OCI-LY1 (cell line): ENCODE measurements at regions not wholly inside any gene's neighbourhood (a gene's known extent, or its start where the extent isn't known, plus 50 kb on each side); places are given as distances from the start of the nearest gene placed in this dataset.

ENCODE experiments used
- H2AFZ ChIP-seq: fragments of 200-600 bp; sonication (generic), shearing (Covaris generic); 2 replicates; pipeline ENCODE4 v1.6.0; 2014; ENCODE audit warnings: antibody characterized with exemption, mild to moderate bottlenecking, low read length
- H3F3A ChIP-seq: fragments of 200-600 bp; sonication (generic), shearing (Covaris generic); 2 replicates; pipeline ENCODE4 v1.6.0; 2014; ENCODE audit warnings: mild to moderate bottlenecking, antibody characterized with exemption, low read length, moderate library complexity; ENCODE audit not compliant: insufficient read depth
- H3K27ac ChIP-seq: fragments of 200-600 bp; sonication (generic); 2 replicates; pipeline ENCODE4 v1.5.1; 2014; ENCODE audit warnings: low read length, mixed run types, mild to moderate bottlenecking, low read depth; ENCODE audit not compliant: poor library complexity, severe bottlenecking
- H3K27me3 ChIP-seq: fragments of 200-600 bp; sonication (generic); 2 replicates; pipeline ENCODE4 v1.6.0; 2014; ENCODE audit warnings: antibody characterized with exemption, mild to moderate bottlenecking, low read length, moderate library complexity; ENCODE audit not compliant: insufficient read depth
- H3K36me3 ChIP-seq: fragments of 200-600 bp; sonication (generic); 2 replicates; pipeline ENCODE4 v1.6.1; 2014; ENCODE audit warnings: mild to moderate bottlenecking, antibody characterized with exemption, low read length, moderate library complexity, mixed read lengths; ENCODE audit not compliant: insufficient read depth
- H3K4me1 ChIP-seq: fragments of 200-600 bp; sonication (generic); 2 replicates; pipeline ENCODE4 v1.5.1; 2014; ENCODE audit warnings: mild to moderate bottlenecking, low read length, moderate library complexity; ENCODE audit not compliant: insufficient read depth, severe bottlenecking
- H3K4me2 ChIP-seq: fragments of 200-600 bp; sonication (generic), shearing (Covaris generic); 2 replicates; pipeline ENCODE4 v1.6.1; 2014; ENCODE audit warnings: low read length
- H3K4me3 ChIP-seq: fragments of 200-600 bp; sonication (generic); 2 replicates; pipeline ENCODE4 v1.5.1; 2014; ENCODE audit warnings: low read length, low read depth, mild to moderate bottlenecking, mixed read lengths; ENCODE audit not compliant: poor library complexity, severe bottlenecking
- H3K79me2 ChIP-seq: fragments of 200-600 bp; shearing (Covaris generic); 2 replicates; pipeline ENCODE4 v1.6.1; 2016; ENCODE audit warnings: mixed run types, low read length, mixed read lengths; ENCODE audit not compliant: insufficient read depth
- H3K9ac ChIP-seq: fragments of 200-600 bp; sonication (generic), shearing (Covaris generic); 2 replicates; pipeline ENCODE4 v1.6.1; 2014; ENCODE audit warnings: mild to moderate bottlenecking, low read length, mixed read lengths
- H3K9me2 ChIP-seq: fragments of 200-600 bp; sonication (generic), shearing (Covaris generic); 2 replicates; pipeline ENCODE4 v1.6.1; 2014; ENCODE audit warnings: low read depth, mild to moderate bottlenecking, low read length, mixed read lengths
- H3K9me3 ChIP-seq: fragments of 200-600 bp; shearing (Covaris generic); 2 replicates; pipeline ENCODE4 v1.6.1; 2014; ENCODE audit warnings: low read length, mixed read lengths
- H4K20me1 ChIP-seq: fragments of 200-600 bp; sonication (generic), shearing (Covaris generic); 2 replicates; pipeline ENCODE4 v1.6.0; 2016; ENCODE audit warnings: mild to moderate bottlenecking, low read length; ENCODE audit not compliant: insufficient read depth
- CTCF ChIP-seq: fragments of 200-600 bp; sonication (generic), shearing (Covaris generic); IDR thresholded peaks from 2 replicates; pipeline ENCODE4 v1.5.1; 2017; ENCODE audit warnings: mild to moderate bottlenecking, antibody characterized with exemption, low read length, moderate library complexity, mixed read lengths
- EZH2 ChIP-seq: fragments of 200-600 bp; sonication (generic), shearing (Covaris generic); IDR thresholded peaks from 2 replicates; pipeline ENCODE4 v1.8.0; 2017; ENCODE audit warnings: borderline replicate concordance, mixed run types, mild to moderate bottlenecking, antibody characterized with exemption, low read length, moderate library complexity, mixed read lengths

- no peaks in the 10 kb centered on the region for H3K9me2 ChIP-seq
- no peaks in the 10 kb centered on the region for H3F3A ChIP-seq
- H3K4me2 ChIP-seq, result no peak overlapping the region
- no peaks in the 10 kb centered on the region for H3K36me3 ChIP-seq
- no peak overlapping the region for H2AFZ ChIP-seq
- H3K4me1 ChIP-seq, result peaks cover 14% of the 10 kb centered on the region
- TF ChIP-seq CTCF (no peak), EZH2 (no peak)
- H4K20me1 ChIP-seq, result no peaks in the 10 kb centered on the region
- H3K9ac ChIP-seq, result no peak overlapping the region
- H3K79me2 ChIP-seq, result no peaks in the 10 kb centered on the region
- no peak overlapping the region for H3K27ac ChIP-seq
- no peaks in the 10 kb centered on the region for H3K27me3 ChIP-seq
- no peak overlapping the region for H3K4me3 ChIP-seq
- no peaks in the 10 kb centered on the region for H3K9me3 ChIP-seq
Observed at GRCh38 chr1:212182579-212182978, 102.6 kb upstream of the PPP2R5A start.

GRCh38 chr1:212186427-212187207, 98.6 kb upstream of the PPP2R5A start:
- Histone ChIP-seq H3F3A (no peaks in the 10 kb centered on the region), H2AFZ (peak overlapping the region; percentile 94), H3K4me3 (peak overlapping the region; percentile 43), H3K79me2 (no peaks in the 10 kb centered on the region), H3K27ac (peak overlapping the region; percentile 55), H3K9me2 (no peaks in the 10 kb centered on the region), H3K9me3 (no peaks in the 10 kb centered on the region), H3K4me1 (peaks cover 14% of the 10 kb centered on the region), H3K27me3 (no peaks in the 10 kb centered on the region), H3K4me2 (peak overlapping the region; percentile 68), H3K36me3 (no peaks in the 10 kb centered on the region), H3K9ac (peak overlapping the region; percentile 47), H4K20me1 (no peaks in the 10 kb centered on the region)
- no peak for TF ChIP-seq CTCF
- TF ChIP-seq EZH2, result no peak

GRCh38 chr1:212188599-212189351, 96.4 kb upstream of the PPP2R5A start:
- Histone ChIP-seq H3K4me1 (peaks cover 14% of the 10 kb centered on the region), H2AFZ (no peak overlapping the region), H3K27me3 (no peaks in the 10 kb centered on the region), H3F3A (no peaks in the 10 kb centered on the region), H3K4me2 (no peak overlapping the region), H3K9me3 (no peaks in the 10 kb centered on the region), H3K36me3 (no peaks in the 10 kb centered on the region), H3K79me2 (no peaks in the 10 kb centered on the region), H3K27ac (no peak overlapping the region), H3K9me2 (no peaks in the 10 kb centered on the region), H4K20me1 (no peaks in the 10 kb centered on the region), H3K4me3 (no peak overlapping the region), H3K9ac (no peak overlapping the region)
- TF ChIP-seq CTCF (no peak), EZH2 (no peak)
